Limb (tissue), 2 donors: ENCODE measurements at regions not wholly inside any gene's neighbourhood (a gene's known extent, or its start where the extent isn't known, plus 50 kb on each side); places are given as distances from the start of the nearest gene placed in this dataset.
"Not testable (repeated sequence)": the region's sequence is repeated elsewhere in the genome, so short reads cannot be mapped to it uniquely, and the experiment has no call there.

Experiments
- DNase-seq, 2 donors: peaks; one replicate each; pipeline ENCODE4 v3.0.0-alpha.2; 2016; ENCODE audit errors: extremely low spot score in 2 of 2

DNA sequence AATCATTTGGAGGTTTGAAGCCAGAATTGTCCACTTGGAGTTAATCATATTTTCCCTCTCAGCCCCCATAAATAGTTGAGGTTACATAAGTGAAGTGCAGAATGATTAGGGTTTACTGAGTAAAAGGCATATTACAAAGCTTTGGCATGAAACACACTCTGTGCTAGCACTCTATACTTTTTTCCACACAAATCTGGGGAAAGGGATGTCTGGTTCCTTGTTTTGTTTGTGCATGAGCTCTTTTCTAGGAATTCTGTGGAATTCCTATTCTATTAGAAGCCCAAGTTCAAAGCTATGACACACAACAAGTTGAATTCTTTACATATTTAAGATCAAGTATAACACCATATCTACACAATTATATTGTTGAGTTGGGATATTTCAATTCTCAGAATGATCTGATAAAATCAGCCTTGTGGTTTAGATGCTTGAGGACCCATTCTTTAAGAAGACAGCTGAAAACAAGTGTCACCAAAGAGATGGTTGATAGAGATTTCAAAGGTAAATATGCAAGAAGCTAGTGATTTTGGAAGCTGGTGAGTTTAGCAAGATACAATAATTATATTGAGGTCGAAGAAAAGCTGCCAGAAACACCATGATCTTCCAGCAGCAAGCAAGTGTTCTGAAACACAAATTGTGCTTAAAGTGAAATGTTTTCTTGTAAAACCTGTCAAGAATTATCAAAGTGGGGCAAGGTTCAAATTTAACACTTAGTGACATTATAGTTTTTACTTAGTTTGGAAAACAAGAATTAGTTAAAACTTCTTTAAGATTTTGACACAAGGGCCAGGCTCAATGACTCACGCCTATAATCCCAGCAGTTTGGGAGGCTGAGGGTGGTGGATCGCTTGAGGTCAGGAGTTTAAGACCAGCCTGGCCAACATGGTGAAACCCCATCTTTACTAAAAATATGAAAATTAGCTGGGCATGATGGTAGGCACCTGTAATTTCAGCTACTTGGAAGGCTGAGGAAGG, 122.6 kb downstream of the INHBA start:
- DNase-seq = no peak

DNA sequence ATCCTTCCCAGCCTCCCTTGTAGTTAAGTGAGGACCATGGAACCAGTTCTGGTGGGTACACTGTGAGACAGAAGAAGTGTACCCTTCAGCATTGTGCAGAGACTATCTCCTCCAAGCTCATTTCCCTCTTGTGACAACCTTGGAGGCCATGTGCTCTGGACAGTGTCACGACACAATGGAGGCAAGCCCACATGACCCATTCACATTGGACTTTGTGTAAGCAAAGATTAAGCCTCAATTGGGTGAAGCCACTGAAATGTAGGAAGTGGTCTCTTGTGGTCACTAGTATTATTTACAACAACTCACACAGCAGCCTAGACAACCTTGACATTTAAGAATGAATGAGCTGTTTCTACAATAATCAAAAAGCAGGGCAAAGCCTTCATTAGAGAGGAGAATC, 124.2 kb downstream of the INHBA start:
- no peak for DNase-seq

DNA sequence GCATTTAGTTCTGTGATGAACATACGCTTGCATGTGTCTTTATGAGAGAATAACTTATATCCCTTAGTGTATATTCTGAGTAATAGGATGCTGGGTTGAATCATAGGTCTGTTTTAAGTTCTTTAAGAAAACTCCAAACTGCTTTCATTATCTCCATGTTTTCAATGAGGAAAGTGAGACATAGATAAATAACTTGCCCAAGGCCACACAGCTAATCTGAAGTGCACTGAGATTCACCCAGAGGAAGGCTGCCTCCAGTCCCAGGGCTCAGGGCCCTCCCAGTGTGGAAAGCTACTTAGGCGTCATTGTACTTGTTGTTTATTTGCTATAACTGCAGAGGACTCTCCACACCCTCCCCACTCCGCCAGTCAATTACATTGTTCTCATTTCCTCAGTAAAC, 126.7 kb downstream of the INHBA start:
- DNase-seq = no peak

DNA sequence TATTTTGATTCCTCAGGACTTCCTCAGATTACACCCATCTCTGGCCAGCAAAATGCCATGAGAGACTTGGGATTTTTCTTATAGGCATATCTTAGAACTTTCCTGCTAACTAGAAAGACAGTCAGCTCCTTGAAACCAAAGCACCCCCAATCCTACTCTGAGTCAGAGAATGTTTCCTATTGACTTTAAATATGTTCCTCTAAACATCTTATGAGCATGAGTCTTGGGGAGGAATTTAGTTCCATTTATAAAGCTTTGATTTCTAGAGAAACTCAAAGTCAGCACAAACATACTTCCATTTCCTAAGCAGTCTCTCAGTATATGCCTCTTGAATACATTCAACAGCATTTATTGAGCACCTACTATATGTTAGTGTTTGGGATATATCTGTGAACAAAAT, 128.5 kb downstream of the INHBA start:
- DNase-seq = no peak

DNA sequence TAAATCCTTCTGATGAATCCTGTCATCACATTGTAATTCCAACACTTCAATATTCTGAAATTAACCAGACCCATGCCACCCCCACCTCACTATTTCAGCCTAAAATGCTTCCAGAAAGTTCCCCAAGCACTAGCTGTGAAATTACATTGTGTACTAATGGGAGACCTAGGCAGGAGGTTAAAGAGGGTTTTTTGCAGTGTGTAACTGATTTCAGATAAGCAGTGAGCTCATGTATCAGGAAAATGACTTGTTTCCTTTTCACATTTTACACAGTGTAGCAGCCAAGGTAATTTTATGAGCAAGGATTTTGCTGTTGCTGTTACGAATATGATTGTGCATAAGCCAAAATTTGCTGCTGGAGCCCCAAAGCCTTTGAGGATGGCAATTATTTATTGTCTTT, 129.0 kb downstream of the INHBA start:
- no peak for DNase-seq

DNA sequence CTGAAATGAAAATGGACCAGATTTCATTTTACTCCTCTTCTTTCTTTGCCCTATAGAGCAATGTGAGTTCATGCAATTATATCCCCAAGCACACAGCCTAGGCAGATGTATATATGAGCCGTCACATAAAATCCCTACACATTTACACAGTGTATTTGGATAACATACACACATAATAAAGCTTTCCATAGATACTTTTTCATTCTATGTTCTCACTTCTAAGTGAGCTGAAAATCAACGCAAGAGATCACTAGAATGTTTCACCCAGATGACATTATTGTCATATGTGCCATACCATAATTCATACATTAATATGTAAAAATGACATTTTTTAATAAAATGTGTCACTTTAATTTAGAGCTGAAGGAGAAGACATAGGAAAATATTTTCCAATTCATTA, 129.4 kb downstream of the INHBA start:
- DNase-seq = no peak

DNA sequence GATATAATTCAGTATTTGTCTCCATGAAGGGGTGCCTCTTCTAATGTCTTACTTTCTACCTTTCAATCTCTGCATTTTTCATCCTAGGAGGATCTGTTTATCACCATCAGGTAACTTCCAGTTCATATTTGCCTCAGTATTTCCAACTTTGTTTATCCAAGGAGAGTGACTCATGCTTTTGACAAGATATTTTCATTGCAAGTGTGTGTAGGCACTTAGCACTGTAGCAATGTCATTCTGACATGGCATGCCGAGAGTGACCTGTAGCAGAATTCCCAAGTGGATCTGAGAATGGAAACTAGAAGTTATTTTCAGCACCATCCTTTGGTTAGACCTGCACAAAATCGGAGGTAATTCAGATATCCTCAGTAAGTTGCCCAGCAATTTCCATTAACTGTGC, 129.9 kb downstream of the INHBA start:
- DNase-seq = no peak

DNA sequence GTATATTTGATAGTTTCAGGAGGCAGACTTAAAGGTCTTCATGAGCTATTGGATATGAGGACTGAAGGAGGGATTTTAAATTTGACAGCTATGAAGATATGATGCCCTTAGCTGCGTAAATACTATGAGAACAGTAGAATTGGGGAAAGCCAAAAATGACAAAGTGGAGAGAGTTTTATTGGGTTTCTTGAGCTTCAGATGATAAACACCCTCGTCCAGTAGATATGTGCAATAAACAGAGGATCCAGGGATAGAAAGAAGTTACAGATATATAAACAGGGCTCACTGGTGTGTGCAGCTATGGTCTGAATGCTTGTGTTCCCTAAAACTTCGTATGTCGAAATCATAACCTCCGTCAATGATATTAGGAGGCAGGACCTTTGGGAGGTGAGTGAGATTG, 131.3 kb downstream of the INHBA start:
- no peak for DNase-seq

DNA sequence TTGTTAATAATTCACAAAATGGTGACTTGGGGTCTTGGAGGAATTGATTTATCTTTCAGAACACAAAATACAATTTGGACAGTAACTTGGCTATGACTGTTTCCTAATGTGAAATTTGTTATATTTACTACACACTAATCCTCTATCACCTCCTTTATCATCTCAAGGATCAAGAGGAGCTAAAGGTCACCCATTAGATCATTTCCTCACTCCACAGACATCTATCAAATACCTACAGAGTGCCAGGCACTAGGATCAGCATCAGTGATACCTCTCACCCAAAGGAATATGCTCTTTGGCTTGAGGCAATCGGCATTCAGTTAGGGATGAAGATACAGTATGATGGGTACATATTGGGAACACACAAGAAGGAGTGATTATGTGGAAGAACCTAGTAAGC, 132.1 kb downstream of the INHBA start:
- no peak for DNase-seq

DNA sequence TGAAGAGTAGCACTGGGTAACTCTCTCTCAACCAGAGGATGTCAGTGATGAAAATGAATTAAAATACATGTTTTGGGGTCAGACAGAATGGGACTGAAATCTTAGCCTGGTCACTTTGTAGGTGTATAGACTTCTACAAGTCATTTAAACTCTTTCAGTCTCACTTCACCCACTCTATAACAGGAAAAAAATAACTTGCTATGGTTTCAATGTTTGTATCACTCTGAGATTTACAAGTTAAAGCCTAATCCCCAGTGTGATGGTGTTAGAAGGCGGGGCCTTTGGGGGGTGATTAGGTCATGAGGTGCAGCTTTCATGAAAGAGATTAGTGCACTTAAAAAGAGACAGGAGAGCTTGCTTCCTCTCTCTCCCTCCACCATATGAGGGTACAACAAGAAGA, 134.8 kb downstream of the INHBA start:
- no peak for DNase-seq

DNA sequence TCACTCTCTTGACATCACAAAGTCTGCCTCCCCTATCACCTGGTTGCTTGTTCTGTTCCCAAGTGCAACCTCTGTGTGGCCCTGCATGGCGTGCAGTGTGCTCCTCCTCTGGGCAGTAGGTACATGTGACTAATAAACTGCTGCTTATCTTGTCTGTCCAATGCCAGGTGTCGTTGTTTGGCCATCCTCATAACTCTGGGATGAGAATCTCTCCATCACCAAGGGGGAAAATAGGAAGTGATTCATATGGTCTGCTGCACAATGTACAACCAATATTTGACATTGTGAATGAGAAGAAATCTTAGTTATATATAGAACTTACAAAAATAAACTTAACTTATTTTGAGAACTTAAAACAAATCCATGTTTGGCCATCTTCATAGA, 135.2 kb downstream of the INHBA start:
- no peak for DNase-seq

DNA sequence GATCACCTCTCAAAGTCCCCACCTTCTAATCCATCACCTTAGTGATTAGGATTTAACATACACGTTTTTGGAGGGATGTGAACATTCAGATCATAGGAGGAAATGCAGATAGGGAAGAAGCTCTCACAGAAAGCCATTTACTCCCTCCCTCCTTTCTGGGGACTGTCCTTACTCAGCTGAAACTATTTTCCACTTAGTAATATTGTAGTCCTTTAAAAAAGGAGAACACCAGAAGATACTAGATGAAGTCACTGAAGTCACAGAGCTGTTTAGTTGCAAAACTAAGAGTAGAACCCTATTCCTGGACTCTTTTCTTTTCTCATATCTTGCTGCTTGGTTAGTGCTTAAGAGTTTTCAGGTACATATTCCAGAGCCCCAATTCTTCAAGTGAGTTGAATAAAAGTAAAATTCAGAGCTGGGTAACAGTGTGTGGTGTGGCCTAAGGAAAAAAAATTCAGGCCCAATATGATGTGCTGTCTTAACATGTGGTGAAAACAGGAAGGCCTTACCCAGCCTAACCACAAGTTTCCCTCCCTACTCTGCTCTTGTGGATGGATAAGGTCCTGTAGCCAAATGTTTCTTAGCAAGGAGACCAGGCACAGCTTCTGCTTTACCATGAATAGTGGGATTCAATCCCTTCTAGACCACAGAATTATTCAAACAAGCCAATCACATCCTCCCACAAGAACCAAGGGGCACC, 135.7 kb downstream of the INHBA start:
- DNase-seq = no peak

DNA sequence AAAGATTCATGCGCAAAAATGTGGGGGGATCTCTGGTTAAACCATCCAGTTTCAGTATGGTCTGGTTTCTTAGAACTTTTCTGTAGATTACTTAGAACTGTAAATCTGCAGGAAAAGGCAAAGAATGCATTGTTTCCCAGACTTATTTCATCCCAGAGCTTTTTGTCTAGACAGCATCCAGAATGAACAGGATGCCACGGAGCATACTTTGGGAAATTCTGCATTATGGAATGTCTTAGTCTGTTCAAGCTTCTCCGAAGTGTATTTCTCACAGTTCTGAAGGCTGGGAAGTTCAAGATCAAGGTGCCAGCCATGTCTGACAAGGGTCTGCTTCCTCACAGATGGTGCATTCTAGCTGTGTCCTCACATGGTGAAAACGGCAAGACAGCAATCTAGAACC, 136.3 kb downstream of the INHBA start:
- no peak for DNase-seq

DNA sequence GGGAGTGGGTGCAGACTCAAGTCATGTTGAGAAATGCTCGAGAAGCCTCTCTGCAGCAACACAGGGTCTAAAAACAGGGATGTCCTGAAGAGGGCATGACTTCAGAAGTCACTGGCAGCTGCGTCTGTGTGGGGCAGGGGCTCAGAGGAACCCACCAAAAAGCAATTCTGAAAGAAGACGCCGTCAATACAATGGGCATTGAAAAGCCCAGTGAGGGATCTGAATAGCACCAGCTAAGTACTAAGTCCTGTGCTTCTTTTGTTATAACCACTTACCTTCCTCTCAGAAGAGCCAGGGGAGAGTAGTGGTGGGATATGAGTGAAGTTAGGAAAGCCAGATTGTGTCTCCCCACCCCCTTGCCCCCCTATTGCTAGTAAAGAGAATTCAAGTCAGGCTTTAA, 137.2 kb downstream of the INHBA start:
- no peak for DNase-seq

DNA sequence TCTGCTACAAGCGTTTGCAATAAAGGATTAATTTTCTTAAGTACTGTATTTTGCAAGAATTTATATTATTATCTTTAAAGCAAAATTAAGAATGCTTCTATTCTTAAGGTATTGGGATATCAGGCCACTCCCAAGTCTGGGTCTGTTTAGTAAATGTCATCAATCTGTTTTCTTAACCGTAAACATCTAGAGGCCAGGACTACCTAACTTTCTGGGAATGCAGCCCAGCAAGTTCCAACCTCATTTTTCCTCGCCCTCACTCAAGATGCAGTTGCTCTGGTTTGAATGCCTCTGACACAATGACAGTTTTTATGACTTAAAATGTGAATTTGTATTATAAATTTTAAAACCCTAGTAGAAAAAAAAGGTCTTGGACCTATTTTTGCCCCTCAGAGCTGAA, 143.5 kb downstream of the INHBA start:
- DNase-seq = no peak

DNA sequence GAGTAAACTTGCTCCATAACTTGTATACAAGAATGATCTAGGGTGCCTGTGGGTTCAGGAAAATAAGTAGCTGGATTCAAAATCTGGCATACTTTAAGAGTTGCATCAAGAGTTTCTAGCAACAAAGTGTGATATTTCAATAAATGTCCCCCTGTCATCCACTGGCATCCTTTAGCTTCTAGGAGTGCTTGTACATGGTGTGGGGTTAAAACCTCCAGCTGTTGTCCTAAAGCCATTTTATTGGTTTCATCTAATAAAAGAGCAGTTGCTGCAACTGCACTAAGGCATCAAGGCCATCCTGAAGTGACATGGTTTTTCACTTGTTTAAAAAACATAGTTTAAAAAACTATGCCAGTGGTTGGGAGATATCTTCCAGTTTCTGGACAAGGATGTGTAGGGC, 148.4 kb downstream of the INHBA start:
- DNase-seq = no peak

DNA sequence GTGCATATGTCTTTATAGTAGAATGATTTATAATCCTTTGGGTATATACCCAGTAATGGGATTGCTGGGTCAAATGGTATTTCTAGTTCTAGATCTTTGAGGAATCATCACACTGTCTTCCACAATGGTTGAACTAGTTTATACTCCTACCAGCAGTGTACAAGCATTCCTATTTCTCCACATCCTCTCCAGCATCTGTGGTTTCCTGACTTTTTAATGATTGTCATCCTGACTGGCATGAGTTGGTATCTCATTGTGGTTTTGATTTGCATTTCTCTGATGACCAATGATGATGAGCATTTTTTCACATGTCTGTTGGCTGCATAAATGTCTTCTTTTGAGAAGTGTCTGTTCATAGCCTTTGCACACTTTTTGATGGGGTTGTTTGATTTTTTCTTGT, 152.8 kb downstream of the INHBA start:
- DNase-seq = not testable (repeated sequence)

DNA sequence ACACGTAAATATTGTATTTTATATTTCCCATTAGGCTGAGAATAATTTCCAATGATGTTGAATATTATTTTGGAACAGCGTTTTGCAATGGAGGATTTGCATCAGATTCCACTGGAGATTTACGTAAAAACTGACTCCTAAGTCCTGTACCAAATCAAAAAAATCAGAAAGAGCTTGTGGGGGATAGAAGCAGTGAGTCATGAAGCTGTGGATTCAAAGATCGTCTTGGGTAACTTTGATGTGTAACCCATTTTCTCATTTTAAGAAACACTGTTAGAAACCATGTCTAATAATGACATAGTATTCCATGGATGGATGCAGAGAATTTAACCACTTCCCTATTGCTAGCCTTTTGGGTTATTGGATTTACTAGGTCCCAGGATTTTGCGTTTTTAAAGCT, 158.6 kb downstream of the INHBA start:
- no peak for DNase-seq

DNA sequence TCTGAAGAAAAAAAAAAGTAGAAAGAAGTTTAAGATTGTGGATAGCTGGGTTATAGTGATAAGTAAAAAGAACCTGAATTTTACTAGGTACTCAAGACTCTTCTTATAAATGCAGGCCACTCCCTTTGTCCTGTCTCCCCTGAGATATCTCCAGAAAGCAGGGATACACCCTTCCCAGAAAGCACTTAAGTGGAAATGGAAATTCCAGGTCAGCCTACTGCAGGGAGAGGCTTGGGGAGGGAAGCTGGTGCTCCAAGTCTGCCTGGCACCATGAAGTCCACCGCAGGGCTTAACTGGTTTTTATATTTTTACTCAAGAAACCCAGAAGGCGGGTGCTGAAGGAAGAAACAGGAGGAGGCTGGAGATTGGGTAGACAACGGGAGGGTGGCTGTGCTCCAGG, 162.3 kb downstream of the INHBA start:
- DNase-seq = no peak

DNA sequence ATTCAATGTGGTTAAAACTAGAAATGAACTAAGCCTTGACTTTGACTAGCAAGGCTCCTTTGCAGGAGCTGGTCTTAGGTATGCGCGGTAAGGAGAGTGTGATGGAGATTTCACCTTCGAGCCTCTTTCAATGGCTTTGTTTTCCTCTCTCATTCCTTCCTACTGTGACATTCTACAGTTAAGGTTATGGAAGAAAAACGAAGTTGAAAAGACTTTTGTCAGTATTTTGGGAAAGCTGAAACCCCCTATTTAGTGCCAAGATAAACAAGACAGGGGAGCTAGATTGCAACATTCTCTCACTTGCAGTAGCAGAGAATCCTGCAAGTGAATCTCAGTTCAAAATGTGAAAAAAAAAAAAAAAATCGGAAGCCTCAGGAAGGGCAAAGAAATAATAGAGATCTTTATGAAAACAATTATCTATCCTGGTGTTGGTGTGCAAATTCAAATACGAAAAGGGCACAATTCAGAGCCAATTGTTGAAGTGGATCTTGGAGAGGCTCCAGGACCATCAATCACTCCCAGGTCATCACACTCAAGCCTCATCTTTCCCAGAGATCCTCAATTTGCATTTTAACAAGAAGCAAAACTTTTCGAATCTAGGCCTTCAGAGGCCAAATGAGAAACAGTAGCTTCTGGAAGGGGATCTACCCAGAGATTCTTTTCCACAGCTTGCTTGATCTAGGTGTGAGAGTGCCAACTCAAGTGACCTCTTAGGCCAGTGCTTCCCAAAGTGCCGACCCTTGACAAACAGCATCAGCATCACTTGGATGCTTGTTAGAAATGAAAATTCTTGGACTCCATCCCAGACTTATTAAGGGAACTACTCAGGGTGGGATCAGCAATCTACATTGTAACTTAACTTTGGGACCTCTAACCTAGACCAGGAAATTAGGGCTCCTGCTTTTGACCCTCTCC, 163.8 kb downstream of the INHBA start:
- DNase-seq = no peak

DNA sequence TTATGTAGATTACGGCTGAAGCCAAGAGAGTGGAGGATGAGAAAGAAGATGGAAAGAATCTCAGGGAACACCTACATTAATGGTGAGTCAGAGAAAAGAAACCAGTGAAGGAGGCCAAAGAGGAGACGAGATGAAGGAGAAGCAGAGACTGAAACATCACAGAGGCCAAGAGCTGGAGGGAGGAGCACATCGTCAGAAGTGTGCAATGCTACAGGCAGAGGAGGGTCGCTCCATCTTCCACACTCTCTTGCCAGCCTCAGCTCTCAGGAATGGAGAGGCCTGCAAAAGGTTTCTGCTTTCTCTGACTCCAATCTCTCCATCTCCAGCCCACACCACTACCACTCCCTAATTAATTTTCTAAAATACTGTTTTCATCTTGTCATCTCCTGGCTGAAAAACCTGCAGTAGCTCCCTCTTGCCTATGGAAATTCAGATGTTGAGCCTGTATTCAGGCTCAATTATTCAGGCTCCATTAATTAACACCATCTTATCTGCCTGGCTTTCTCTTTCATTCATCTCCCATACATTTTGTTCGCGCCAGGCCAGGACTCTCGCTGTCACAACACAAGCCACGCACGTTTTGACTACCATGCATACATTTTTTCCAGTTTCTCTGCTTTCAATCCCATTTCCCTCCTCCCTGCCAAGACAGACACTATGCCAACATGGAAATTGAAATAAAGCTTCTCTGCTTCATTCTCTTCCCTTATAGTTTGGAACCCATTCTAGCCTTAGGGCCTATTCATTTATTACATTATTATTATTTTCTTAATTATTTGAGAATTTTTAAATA, 165.8 kb downstream of the INHBA start:
- DNase-seq = peak in 1 of 2 donors; percentile 36
